KMS-11 (cell line): ENCODE measurements at regions not wholly inside any gene's neighbourhood (a gene's known extent, or its start where the extent isn't known, plus 50 kb on each side); places are given as distances from the start of the nearest gene placed in this dataset.

Experiments used
- H2AFZ ChIP-seq: fragments of 200-600 bp; sonication (generic); 2 replicates; pipeline ENCODE4 v1.6.1; 2016; ENCODE audit warnings: antibody characterized with exemption, mixed run types, low read depth
- H3K27ac ChIP-seq: fragments of 200-600 bp; sonication (generic); 2 replicates; pipeline ENCODE4 v1.6.1; 2016; ENCODE audit warnings: mild to moderate bottlenecking, mixed run types
- H3K27me3 ChIP-seq: fragments of 200-600 bp; sonication (generic); 2 replicates; pipeline ENCODE4 v1.6.1; 2017; ENCODE audit warnings: mild to moderate bottlenecking, low read depth, mixed run types, moderate library complexity; ENCODE audit not compliant: insufficient read depth
- H3K36me3 ChIP-seq: fragments of 200-600 bp; sonication (generic); 2 replicates; pipeline ENCODE4 v1.6.1; 2017; ENCODE audit warnings: mild to moderate bottlenecking, mixed run types; ENCODE audit not compliant: insufficient read depth
- H3K4me1 ChIP-seq: fragments of 200-600 bp; sonication (generic); 2 replicates; pipeline ENCODE4 v1.6.1; 2016; ENCODE audit warnings: mild to moderate bottlenecking, low read depth, mixed run types; ENCODE audit not compliant: poor library complexity, severe bottlenecking
- H3K4me2 ChIP-seq: fragments of 200-600 bp; sonication (generic); 2 replicates; pipeline ENCODE4 v1.7.0; 2016; ENCODE audit warnings: mild to moderate bottlenecking, mixed run types
- H3K4me3 ChIP-seq: fragments of 200-600 bp; sonication (generic); IDR thresholded peaks from 2 replicates; pipeline ENCODE4 v1.6.1; 2017; ENCODE audit warnings: low read depth, low read length, mixed read lengths; ENCODE audit not compliant: insufficient read depth
- H3K79me2 ChIP-seq: fragments of 200-600 bp; sonication (generic); 2 replicates; pipeline ENCODE4 v1.6.1; 2016; ENCODE audit warnings: low read depth, mixed run types; ENCODE audit not compliant: insufficient read depth
- H3K9ac ChIP-seq: fragments of 200-600 bp; sonication (generic); 2 replicates; pipeline ENCODE4 v1.6.1; 2016; ENCODE audit warnings: mild to moderate bottlenecking, mixed run types
- H4K20me1 ChIP-seq: fragments of 200-600 bp; sonication (generic); 2 replicates; pipeline ENCODE4 v1.6.1; 2016; ENCODE audit warnings: mild to moderate bottlenecking, mixed run types; ENCODE audit not compliant: insufficient read depth
- TF ChIP-seq, protein P1 (sequence below): fragments of 200-600 bp; sonication (generic); conservative IDR thresholded peaks from 2 replicates; pipeline ENCODE4 v1.6.1; 2017; ENCODE audit warnings: low read depth, mild to moderate bottlenecking, antibody characterized with exemption, low read length, moderate library complexity, mixed read lengths

DNA sequence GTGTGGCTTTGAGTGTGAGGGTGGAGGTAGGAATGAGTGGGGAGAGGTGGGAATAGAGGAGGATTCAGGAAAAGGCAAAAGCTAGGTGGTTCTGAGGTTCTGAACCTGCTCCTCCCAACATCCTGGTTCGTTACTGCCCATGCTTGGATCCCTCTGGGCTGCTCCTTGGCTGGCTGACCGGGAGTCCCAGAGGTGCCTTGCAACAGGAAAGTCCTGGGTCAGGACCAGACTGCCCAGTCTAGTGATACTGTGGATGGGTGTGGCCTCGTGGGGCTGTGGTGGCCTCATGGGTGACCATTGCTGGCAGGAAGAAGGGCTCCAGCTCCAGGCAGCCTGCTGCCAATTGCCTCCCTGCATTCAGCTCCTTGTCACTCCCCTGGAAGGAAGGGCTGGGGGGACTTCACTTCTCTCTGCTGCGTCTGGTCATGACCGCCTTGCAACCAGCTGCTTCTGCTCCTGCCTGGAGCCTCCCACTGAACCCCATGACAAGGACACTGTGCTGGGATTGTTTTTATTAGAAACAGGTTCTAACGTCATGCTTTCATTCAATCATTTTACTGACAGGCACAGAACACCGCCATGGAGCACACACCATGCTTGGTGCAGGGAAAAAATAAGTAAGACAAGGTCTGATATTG is 61.5 kb upstream of the UBL3 start:
- H3K4me3 ChIP-seq, result no peak overlapping the region
- no peak overlapping the region for H3K9ac ChIP-seq
- H2AFZ ChIP-seq, result no peak overlapping the region
- H3K79me2 ChIP-seq, result no peaks in the 10 kb centered on the region
- H3K4me1 ChIP-seq, result no peaks in the 10 kb centered on the region
- no peaks in the 10 kb centered on the region for H4K20me1 ChIP-seq
- no peaks in the 10 kb centered on the region for H3K36me3 ChIP-seq
- H3K27me3 ChIP-seq, result no peaks in the 10 kb centered on the region
- no peak overlapping the region for H3K27ac ChIP-seq
- no peak overlapping the region for H3K4me2 ChIP-seq
- TF ChIP-seq, protein P1, sequence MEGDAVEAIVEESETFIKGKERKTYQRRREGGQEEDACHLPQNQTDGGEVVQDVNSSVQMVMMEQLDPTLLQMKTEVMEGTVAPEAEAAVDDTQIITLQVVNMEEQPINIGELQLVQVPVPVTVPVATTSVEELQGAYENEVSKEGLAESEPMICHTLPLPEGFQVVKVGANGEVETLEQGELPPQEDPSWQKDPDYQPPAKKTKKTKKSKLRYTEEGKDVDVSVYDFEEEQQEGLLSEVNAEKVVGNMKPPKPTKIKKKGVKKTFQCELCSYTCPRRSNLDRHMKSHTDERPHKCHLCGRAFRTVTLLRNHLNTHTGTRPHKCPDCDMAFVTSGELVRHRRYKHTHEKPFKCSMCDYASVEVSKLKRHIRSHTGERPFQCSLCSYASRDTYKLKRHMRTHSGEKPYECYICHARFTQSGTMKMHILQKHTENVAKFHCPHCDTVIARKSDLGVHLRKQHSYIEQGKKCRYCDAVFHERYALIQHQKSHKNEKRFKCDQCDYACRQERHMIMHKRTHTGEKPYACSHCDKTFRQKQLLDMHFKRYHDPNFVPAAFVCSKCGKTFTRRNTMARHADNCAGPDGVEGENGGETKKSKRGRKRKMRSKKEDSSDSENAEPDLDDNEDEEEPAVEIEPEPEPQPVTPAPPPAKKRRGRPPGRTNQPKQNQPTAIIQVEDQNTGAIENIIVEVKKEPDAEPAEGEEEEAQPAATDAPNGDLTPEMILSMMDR, result no peak

DNA sequence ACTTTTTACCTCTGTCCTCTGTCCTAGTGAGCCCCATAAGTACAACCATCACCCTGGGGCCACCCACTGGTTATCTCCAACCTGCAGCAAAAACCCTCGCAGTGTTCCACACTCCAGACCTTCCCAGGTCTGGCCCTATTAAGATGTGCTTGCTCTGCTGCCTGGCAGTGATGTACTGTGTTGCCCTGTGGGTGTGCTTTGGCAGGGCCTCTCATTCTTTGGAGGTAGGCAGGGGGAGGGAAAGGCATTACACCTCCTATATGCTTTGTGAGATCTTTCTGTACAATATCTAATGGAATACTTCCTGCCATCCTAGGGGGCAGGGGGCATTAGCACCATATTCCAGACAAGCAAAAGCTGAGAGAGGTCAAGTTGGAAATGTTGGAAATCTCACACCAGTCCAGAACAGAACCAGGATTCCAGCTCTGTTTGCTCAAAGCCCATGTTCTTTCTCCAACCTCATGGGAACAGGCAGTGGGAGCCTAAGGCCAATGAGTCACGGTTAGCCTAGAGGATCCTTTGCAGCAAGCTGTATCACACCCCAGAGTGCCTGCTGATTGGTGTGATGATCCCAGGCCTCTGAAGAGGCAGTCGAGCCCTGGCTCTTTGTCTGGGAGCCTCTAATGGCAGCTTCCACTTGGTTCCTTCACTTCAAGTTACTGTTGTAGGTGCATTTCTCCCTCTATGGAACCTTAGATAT is 59.7 kb upstream of the UBL3 start:
- Histone ChIP-seq H3K79me2 (no peaks in the 10 kb centered on the region), H3K9ac (no peak overlapping the region), H3K4me1 (no peaks in the 10 kb centered on the region), H3K36me3 (no peaks in the 10 kb centered on the region), H3K27me3 (no peaks in the 10 kb centered on the region), H4K20me1 (no peaks in the 10 kb centered on the region), H3K4me2 (no peak overlapping the region), H3K4me3 (no peak overlapping the region), H2AFZ (no peak overlapping the region), H3K27ac (no peak overlapping the region)
- TF ChIP-seq, protein P1, result no peak

DNA sequence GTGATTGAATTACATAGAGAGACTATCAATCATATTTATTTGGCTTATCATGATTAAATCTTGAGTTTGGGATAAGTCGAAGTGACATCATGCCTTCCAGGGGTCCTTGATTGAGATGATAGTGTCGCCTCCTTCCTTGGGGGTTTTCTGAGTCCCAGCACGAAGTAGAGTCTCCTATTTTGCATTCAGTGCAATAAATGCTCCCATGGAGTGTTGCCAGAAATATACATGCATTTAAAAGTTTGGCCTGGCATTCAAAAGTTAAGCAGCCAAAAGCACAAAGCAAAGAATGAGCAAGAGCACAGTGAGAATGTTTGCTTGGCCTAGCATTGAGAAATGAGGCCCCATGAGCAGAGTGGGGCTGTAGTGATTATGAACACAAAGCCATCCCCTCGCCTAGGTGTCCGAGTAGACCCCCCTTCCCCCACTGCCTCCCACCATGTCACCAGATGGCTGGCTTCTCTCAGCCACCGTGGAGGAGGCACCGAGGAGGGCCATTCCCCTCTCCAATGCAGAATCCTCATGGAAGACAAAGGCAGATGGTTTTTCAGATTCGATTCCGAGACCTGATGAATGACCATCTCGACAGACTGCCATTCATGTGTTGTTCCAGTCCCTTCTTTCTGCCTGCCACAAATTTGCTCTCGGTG is 58.8 kb upstream of the UBL3 start:
- H3K4me2 ChIP-seq, result no peak overlapping the region
- TF ChIP-seq, protein P1, result no peak

DNA sequence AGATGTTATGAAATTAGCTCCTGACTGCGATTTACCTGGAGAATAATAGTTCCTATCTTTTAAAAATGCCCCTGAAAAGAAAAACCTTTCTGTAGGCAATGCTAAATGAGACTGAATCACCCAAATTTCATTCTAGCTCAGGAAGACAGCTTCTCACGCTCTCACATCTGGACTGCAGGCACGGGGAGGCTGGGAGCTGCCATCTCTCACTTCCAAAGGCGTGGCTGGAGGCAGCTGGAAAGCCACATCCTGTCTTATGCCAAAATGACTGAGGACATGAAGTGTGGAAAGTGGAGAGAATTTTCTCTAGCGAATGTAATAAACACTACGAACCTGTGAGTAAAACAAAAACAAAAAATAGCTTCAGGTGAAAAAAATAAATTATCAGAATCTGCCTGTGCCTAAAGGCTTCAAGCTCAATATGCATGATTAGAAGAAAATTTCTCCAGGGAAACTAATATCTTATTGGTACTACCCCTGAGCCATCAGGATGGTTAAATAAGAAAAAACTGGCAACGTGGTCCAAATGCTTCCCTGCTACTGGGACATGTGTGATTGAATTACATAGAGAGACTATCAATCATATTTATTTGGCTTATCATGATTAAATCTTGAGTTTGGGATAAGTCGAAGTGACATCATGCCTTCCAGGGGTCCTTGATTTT is 58.1 kb upstream of the UBL3 start:
- Histone ChIP-seq H3K27me3 (no peaks in the 10 kb centered on the region), H3K36me3 (no peaks in the 10 kb centered on the region), H4K20me1 (no peaks in the 10 kb centered on the region), H3K4me1 (no peaks in the 10 kb centered on the region), H3K9ac (no peak overlapping the region), H3K27ac (no peak overlapping the region), H3K4me3 (no peak overlapping the region), H3K4me2 (no peak overlapping the region), H2AFZ (no peak overlapping the region), H3K79me2 (no peaks in the 10 kb centered on the region)
- TF ChIP-seq, protein P1, result no peak

More for the DNA sequence above, 58.8 kb upstream of the UBL3 start:
- no peaks in the 10 kb centered on the region for H4K20me1 ChIP-seq
- H3K9ac ChIP-seq, result no peak overlapping the region
- H3K36me3 ChIP-seq, result no peaks in the 10 kb centered on the region
- no peaks in the 10 kb centered on the region for H3K27me3 ChIP-seq
- no peak overlapping the region for H3K4me3 ChIP-seq
- H3K79me2 ChIP-seq, result no peaks in the 10 kb centered on the region
- no peaks in the 10 kb centered on the region for H3K4me1 ChIP-seq
- no peak overlapping the region for H3K27ac ChIP-seq
- H2AFZ ChIP-seq, result no peak overlapping the region
